Neural crest cell (in vitro differentiated cells): ENCODE measurements at regions not wholly inside any gene's neighbourhood (a gene's known extent, or its start where the extent isn't known, plus 50 kb on each side); places are given as distances from the start of the nearest gene placed in this dataset.

Experiments used
- DNase-seq: peaks from one replicate; pipeline ENCODE4 v3.0.0; 2021; ENCODE audit warnings: low read depth, mixed read lengths, low spot score
- H3K27ac Mint-ChIP-seq: one replicate; pipeline ENCODE4 v1.8.0; 2021; ENCODE audit warnings: mild to moderate bottlenecking, mixed read lengths; ENCODE audit not compliant: unreplicated experiment
- H3K27me3 Mint-ChIP-seq: 2 replicates; pipeline ENCODE4 v1.8.0; 2021; ENCODE audit warnings: low read depth, mild to moderate bottlenecking, mixed read lengths
- H3K36me3 Mint-ChIP-seq: 2 replicates; pipeline ENCODE4 v1.8.0; 2021; ENCODE audit warnings: low read depth, mild to moderate bottlenecking, mixed read lengths
- H3K4me1 Mint-ChIP-seq: 2 replicates; pipeline ENCODE4 v1.8.0; 2021; ENCODE audit warnings: mixed read lengths
- H3K4me3 Mint-ChIP-seq: one replicate; pipeline ENCODE4 v1.8.0; 2021; ENCODE audit warnings: mild to moderate bottlenecking, mixed read lengths
- H3K9me3 Mint-ChIP-seq: 2 replicates; pipeline ENCODE4 v1.8.0; 2021; ENCODE audit warnings: mixed read lengths
- TF ChIP-seq, protein P1 (sequence below): fragments of 200-600 bp; sonication (generic); conservative IDR thresholded peaks from 2 replicates; pipeline ENCODE4 v1.5.0; 2021; ENCODE audit warnings: antibody characterized with exemption, mild to moderate bottlenecking

DNA sequence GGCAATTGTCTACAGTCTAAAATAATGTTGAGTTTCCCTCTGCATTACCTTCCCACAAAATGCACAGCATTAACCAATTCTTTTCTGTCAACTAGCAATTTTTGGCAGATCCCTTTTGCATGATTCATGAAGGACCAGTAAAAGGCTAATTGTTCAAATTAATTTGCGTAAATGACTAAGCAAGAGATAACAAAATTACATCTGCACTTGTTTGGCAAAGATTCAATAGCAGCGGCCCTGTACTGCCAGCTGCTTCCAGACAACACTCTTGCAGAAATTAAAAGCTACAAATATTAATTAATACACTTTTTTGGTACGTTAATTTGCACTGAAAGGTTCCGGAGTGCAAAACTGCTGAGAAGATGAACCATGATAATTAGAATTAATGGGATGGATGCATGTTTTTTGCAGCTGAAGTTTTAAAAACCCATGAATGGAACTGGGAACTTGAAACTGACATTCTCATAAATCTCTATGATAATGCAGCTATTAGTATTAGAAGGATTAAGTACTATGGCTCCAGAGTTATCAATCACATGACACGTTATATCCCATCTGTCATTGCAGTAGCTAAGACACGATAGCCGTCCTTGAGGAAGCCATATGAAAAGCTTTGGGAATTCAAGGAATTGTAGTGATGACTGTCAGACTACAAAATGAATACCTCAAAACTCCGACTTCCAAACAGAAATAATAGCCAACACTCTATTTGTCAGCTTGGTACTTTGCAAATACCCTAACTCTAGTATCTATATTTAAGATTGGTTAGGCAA is 1268.3 kb upstream of the ACVR2A start:
- Mint-ChIP-seq H3K36me3 (no peaks in the 10 kb centered on the region), H3K27me3 (no peaks in the 10 kb centered on the region), H3K9me3 (no peaks in the 10 kb centered on the region), H3K27ac (no peak overlapping the region), H3K4me1 (peaks cover 6% of the 10 kb centered on the region), H3K4me3 (no peak overlapping the region)
- DNase-seq: no peak
- TF ChIP-seq, protein P1, sequence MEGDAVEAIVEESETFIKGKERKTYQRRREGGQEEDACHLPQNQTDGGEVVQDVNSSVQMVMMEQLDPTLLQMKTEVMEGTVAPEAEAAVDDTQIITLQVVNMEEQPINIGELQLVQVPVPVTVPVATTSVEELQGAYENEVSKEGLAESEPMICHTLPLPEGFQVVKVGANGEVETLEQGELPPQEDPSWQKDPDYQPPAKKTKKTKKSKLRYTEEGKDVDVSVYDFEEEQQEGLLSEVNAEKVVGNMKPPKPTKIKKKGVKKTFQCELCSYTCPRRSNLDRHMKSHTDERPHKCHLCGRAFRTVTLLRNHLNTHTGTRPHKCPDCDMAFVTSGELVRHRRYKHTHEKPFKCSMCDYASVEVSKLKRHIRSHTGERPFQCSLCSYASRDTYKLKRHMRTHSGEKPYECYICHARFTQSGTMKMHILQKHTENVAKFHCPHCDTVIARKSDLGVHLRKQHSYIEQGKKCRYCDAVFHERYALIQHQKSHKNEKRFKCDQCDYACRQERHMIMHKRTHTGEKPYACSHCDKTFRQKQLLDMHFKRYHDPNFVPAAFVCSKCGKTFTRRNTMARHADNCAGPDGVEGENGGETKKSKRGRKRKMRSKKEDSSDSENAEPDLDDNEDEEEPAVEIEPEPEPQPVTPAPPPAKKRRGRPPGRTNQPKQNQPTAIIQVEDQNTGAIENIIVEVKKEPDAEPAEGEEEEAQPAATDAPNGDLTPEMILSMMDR: no peak

DNA sequence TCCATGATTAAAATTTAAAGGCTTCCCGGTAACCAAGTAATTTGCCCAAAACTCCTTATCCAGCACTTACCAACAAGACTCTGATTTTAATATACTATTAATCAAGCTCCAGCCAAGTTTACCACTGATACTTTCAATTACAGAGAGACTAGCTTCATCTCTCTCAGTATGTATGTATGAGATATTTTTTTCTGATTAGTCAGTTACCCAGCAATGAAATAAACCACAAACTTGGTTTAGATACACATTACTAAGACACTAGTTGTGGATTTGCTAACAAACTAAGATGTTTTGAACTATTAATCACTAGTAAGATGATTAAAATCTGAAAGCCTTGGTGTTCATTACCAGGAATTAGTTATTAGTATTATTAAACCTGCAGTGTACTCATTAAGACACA is 1272.2 kb upstream of the ACVR2A start:
- no peaks in the 10 kb centered on the region for H3K27me3 Mint-ChIP-seq
- H3K27ac Mint-ChIP-seq: no peak overlapping the region

DNA sequence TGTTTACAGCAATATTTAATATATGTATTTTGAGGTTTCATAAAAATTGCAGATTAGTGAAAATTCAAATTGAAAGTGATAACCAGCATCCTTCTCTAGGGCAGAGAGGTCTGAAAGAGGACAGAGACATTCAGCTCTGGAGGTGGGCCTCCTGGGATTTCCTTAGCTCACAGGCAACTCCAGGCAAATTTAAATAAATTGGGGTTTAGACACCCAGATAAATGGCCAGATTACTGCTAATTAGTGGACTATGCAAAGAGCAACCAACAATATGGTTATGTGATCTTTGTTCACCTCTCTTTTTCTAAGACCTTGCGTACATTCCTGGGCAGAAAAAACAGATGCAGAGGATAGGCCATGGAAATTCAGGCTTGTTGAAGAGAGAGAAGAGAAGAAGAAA is 1282.8 kb upstream of the ACVR2A start:
- DNase-seq: no peak
- Mint-ChIP-seq H3K4me1 (no peaks in the 10 kb centered on the region), H3K36me3 (no peaks in the 10 kb centered on the region), H3K9me3 (peaks cover 2% of the 10 kb centered on the region), H3K27ac (peak overlapping the region; percentile 7), H3K27me3 (no peaks in the 10 kb centered on the region), H3K4me3 (no peak overlapping the region)
- TF ChIP-seq, protein P1: no peak

More for the DNA sequence above, 1272.2 kb upstream of the ACVR2A start:
- Mint-ChIP-seq H3K36me3 (no peaks in the 10 kb centered on the region), H3K4me3 (no peak overlapping the region), H3K4me1 (peaks cover 6% of the 10 kb centered on the region), H3K9me3 (no peaks in the 10 kb centered on the region)
- TF ChIP-seq, protein P1: no peak
- DNase-seq: no peak

DNA sequence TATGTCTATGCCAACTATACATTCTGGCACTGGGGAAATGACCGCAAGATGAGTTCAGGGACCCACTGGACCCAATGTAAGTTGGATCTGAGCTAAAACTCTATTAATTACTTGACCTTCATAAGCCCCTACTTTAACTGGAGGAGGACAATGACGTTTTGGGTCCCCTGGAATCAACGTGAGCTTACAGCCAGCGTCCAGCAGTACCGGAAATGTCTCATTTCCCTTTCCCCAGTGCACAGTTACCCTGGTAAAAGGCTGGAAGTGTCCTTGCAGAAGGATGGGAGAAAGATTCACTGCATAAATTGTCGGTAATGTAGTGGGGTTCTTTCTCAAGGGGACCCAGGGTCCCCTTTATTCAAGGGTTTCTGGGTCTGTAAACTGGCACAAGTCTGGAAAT is 1297.6 kb upstream of the ACVR2A start:
- H3K4me3 Mint-ChIP-seq: no peak overlapping the region
- no peak for DNase-seq
- H3K27me3 Mint-ChIP-seq: no peaks in the 10 kb centered on the region
- no peaks in the 10 kb centered on the region for H3K36me3 Mint-ChIP-seq
- H3K27ac Mint-ChIP-seq: no peak overlapping the region
- TF ChIP-seq, protein P1: no peak
- peaks cover 7% of the 10 kb centered on the region for H3K9me3 Mint-ChIP-seq
- no peaks in the 10 kb centered on the region for H3K4me1 Mint-ChIP-seq

DNA sequence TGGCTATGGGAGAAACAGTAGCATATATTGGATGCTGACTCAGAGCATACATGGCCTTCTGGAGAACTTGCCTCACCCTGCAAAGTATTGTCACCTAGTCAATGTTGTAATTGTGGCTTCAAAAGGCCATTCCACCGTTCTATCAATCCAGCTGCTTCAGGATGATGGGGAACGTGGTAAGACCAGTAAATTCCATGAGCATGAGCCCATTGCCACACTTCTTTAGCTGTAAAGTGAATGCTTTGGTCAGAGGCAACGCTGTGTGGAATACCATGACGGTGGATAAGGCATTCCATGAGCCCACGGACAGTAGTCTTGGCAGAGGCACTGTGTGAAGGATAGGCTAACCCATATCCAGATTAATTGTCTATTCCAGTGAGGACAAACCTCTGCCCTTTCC is 1300.1 kb upstream of the ACVR2A start:
- Mint-ChIP-seq H3K27me3 (no peaks in the 10 kb centered on the region), H3K36me3 (no peaks in the 10 kb centered on the region), H3K4me1 (peaks cover 11% of the 10 kb centered on the region), H3K27ac (no peak overlapping the region), H3K9me3 (peaks cover 7% of the 10 kb centered on the region), H3K4me3 (no peak overlapping the region)
- DNase-seq: no peak
- TF ChIP-seq, protein P1: no peak
